CD4-positive, alpha-beta T cell (primary cell): ENCODE measurements at regions not wholly inside any gene's neighbourhood (a gene's known extent, or its start where the extent isn't known, plus 50 kb on each side); places are given as distances from the start of the nearest gene placed in this dataset.

ENCODE experiments used
- ATAC-seq: fragments of 200-7000 bp; cut with Tn5 transposase; one replicate; pipeline ENCODE4 v1.10.0; 2022; ENCODE audit warnings: mild to moderate bottlenecking; ENCODE audit not compliant: poor library complexity
- CTCF ChIA-PET: fragments of 350-600 bp; sonication (Branson Sonifier 250); formaldehyde crosslinking; loops from one replicate; lab custom pipeline; 2021; ENCODE audit warnings: antibody characterized with exemption, inconsistent platforms; lab: Charles Lee
- POLR2A ChIA-PET: fragments of 350-600 bp; sonication (Branson Sonifier 250); formaldehyde crosslinking; loops from one replicate; lab custom pipeline; 2021; ENCODE audit warnings: antibody characterized with exemption, inconsistent platforms; lab: Charles Lee
- DNase-seq, 14 experiments: peaks; one replicate each; pipeline ENCODE4 v3.0.0-alpha.2; 2013 to 2020; ENCODE audit warnings: mixed read lengths in 2 of 14
- H3K27ac ChIP-seq, 2 donors: one replicate each; pipeline versions ENCODE4 v1.5.1 to v1.7.0; 2013; ENCODE audit warnings: low read length in 2 of 2, low read depth in 1 of 2, mild to moderate bottlenecking in 1 of 2
- H3K27me3 ChIP-seq, 2 experiments: 1 replicate in 1 of 2; 2 replicates in 1 of 2; pipeline versions ENCODE4 v1.6.1 to v1.7.0; 2013; ENCODE audit warnings: low read length in 2 of 2, control low read depth in 1 of 2, mild to moderate bottlenecking in 1 of 2, moderate library complexity in 1 of 2; ENCODE audit not compliant: insufficient read depth in 2 of 2, control insufficient read depth in 1 of 2
- H3K36me3 ChIP-seq: one replicate; pipeline ENCODE4 v1.6.1; 2013; ENCODE audit warnings: low read length, control low read depth; ENCODE audit not compliant: insufficient read depth
- H3K4me1 ChIP-seq: one replicate; pipeline ENCODE4 v1.6.1; 2013; ENCODE audit warnings: low read length, control low read depth; ENCODE audit not compliant: insufficient read depth
- H3K4me3 ChIP-seq: one replicate; pipeline ENCODE4 v1.5.1; 2013; ENCODE audit warnings: mild to moderate bottlenecking, low read length, moderate library complexity
- H3K9me3 ChIP-seq, 2 experiments: 1 replicate in 1 of 2; 2 replicates in 1 of 2; pipeline versions ENCODE4 v1.6.1 to v1.7.0; 2013; ENCODE audit warnings: low read length in 2 of 2, mild to moderate bottlenecking in 2 of 2, control low read depth in 1 of 2, moderate library complexity in 1 of 2; ENCODE audit not compliant: control insufficient read depth in 1 of 2, insufficient read depth in 1 of 2
- H3K27ac Mint-ChIP-seq: one replicate; pipeline ENCODE4 v1.8.0; 2020; ENCODE audit warnings: mixed read lengths
- H3K27me3 Mint-ChIP-seq: one replicate; pipeline ENCODE4 v1.8.0; 2021; ENCODE audit warnings: mixed read lengths
- H3K36me3 Mint-ChIP-seq: one replicate; pipeline ENCODE4 v1.8.0; 2021; ENCODE audit warnings: low read depth, mixed read lengths
- H3K4me1 Mint-ChIP-seq: one replicate; pipeline ENCODE4 v1.8.0; 2021; ENCODE audit warnings: low read depth, mixed read lengths
- H3K4me3 Mint-ChIP-seq: one replicate; pipeline ENCODE4 v1.8.0; 2020; ENCODE audit warnings: mild to moderate bottlenecking, mixed read lengths
- H3K9me3 Mint-ChIP-seq: one replicate; pipeline ENCODE4 v1.8.0; 2020; ENCODE audit warnings: mixed read lengths
- CTCF ChIP-seq: fragments of 200-600 bp; IDR thresholded peaks from one replicate; pipeline ENCODE4 v1.8.0; 2022; ENCODE audit warnings: antibody characterized with exemption, mild to moderate bottlenecking
- intact Hi-C, 2 experiments: fragments of 100-400 bp; cut with DNase I in 1 of 2; cut with micrococcal nuclease in 1 of 2; formaldehyde crosslinking; loops; one replicate each; pipeline versions ENCODE4 v1.15.1 to v1.9.0; 2023 to 2025; cut with DNase I, micrococcal nuclease

GRCh38 chr14:26344596-26344995 lies 253.2 kb downstream of the NOVA1 start:
- no peak for TF ChIP-seq CTCF
- H3K4me1 Mint-ChIP-seq: no peaks in the 10 kb centered on the region
- no peak for DNase-seq

GRCh38 chr14:26339381-26339780 lies 258.5 kb downstream of the NOVA1 start:
- no peak overlapping the region for H3K27ac Mint-ChIP-seq
- no peak for DNase-seq
- POLR2A ChIA-PET: no interaction called here
- H3K27me3 Mint-ChIP-seq: no peaks in the 10 kb centered on the region
- Histone ChIP-seq H3K9me3 (peaks cover 0 to 4% of the 10 kb centered on the region in 2 experiments), H3K27me3 (no peaks in the 10 kb centered on the region), H3K36me3 (no peaks in the 10 kb centered on the region), H3K4me3 (no peak overlapping the region), H3K4me1 (no peaks in the 10 kb centered on the region), H3K27ac (no peak overlapping the region)
- H3K36me3 Mint-ChIP-seq: no peaks in the 10 kb centered on the region
- H3K9me3 Mint-ChIP-seq: peaks cover 7% of the 10 kb centered on the region
- H3K4me1 Mint-ChIP-seq: no peaks in the 10 kb centered on the region
- no peak overlapping the region for H3K4me3 Mint-ChIP-seq
- intact Hi-C loops: no loop called here
- ATAC-seq: no peak
- TF ChIP-seq CTCF: no peak
- CTCF ChIA-PET: no interaction called here

More at GRCh38 chr14:26344596-26344995, 253.2 kb downstream of the NOVA1 start:
- POLR2A ChIA-PET: no interaction called here
- Histone ChIP-seq H3K36me3 (no peaks in the 10 kb centered on the region), H3K4me3 (no peak overlapping the region), H3K4me1 (no peaks in the 10 kb centered on the region), H3K9me3 (peaks cover 3 to 4% of the 10 kb centered on the region in 2 experiments), H3K27me3 (no peaks in the 10 kb centered on the region), H3K27ac (no peak overlapping the region)
- no peak for ATAC-seq
- CTCF ChIA-PET: no interaction called here
- Mint-ChIP-seq H3K4me3 (no peak overlapping the region), H3K36me3 (no peaks in the 10 kb centered on the region), H3K9me3 (peaks cover 14% of the 10 kb centered on the region), H3K27ac (no peak overlapping the region), H3K27me3 (no peaks in the 10 kb centered on the region)
- intact Hi-C loops: no loop called here

DNA sequence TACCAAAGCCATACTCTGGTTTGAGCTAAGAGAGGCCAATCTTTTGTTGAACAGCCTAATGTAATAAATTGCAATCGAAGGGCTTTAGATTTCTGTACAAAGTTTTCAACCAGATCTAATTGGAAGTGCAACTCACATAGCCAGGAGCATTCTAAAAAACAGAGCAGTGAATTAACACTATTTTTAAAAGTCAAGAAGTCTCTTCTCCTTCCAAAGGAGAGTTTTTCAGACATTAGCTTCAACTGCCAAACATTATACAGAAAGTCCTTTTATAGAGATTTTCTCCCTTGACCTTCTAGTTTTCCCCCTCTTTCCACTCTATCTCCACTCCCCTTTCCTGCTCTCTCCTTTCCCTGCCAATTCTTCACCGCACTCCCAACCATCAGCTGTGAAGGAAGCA lies 259.6 kb downstream of the NOVA1 start:
- H3K27me3 Mint-ChIP-seq: no peaks in the 10 kb centered on the region
- no peak overlapping the region for H3K4me3 Mint-ChIP-seq
- CTCF ChIA-PET: no interaction called here
- ATAC-seq: no peak
- H3K4me1 ChIP-seq: no peaks in the 10 kb centered on the region
- peaks cover 0 to 4% of the 10 kb centered on the region in 2 experiments for H3K9me3 ChIP-seq
- TF ChIP-seq CTCF: no peak
- no peak overlapping the region for H3K27ac Mint-ChIP-seq
- H3K9me3 Mint-ChIP-seq: peaks cover 5% of the 10 kb centered on the region
- no peaks in the 10 kb centered on the region for H3K27me3 ChIP-seq
- H3K36me3 ChIP-seq: no peaks in the 10 kb centered on the region
- no peak for DNase-seq
- intact Hi-C loops: no loop called here
- no peak overlapping the region for H3K27ac ChIP-seq
- no peaks in the 10 kb centered on the region for H3K36me3 Mint-ChIP-seq
- no peaks in the 10 kb centered on the region for H3K4me1 Mint-ChIP-seq
- POLR2A ChIA-PET: no interaction called here
- H3K4me3 ChIP-seq: no peak overlapping the region
